Lung (tissue), 11 donors: ENCODE measurements at regions not wholly inside any gene's neighbourhood (a gene's known extent, or its start where the extent isn't known, plus 50 kb on each side); places are given as distances from the start of the nearest gene placed in this dataset.
A peak's percentile ranks its signal among the peaks of the same experiment; 100 is the strongest.

Experiments
- ATAC-seq: fragments of 200-7000 bp; cut with Tn5 transposase; one replicate; pipeline ENCODE4 v1.9.1; 2020; ENCODE audit warnings: moderate number of reproducible peaks; ENCODE audit not compliant: insufficient read depth, low FRiP score
- DNase-seq, 3 donors: peaks; one replicate each; pipeline ENCODE4 v3.0.0-alpha.2; 2013 to 2017
- H3K27ac ChIP-seq, 2 donors: one replicate each; pipeline ENCODE4 v1.5.1; 2013; ENCODE audit warnings: mild to moderate bottlenecking in 2 of 2, moderate library complexity in 2 of 2, control low read depth in 1 of 2, inconsistent platforms in 1 of 2, low read depth in 1 of 2, low read length in 1 of 2
- H3K27me3 ChIP-seq, 3 donors: one replicate each; pipeline ENCODE4 v1.5.1; 2013; ENCODE audit warnings: low read length in 2 of 3; ENCODE audit not compliant: control insufficient read depth in 3 of 3, insufficient read depth in 3 of 3
- H3K36me3 ChIP-seq, 4 donors: one replicate each; pipeline ENCODE4 v1.5.1; 2013; ENCODE audit warnings: low read length in 4 of 4, mild to moderate bottlenecking in 1 of 4, moderate library complexity in 1 of 4; ENCODE audit not compliant: control insufficient read depth in 4 of 4, insufficient read depth in 4 of 4
- H3K4me1 ChIP-seq, 5 donors: one replicate each; pipeline ENCODE4 v1.5.1; 2013; ENCODE audit warnings: low read length in 5 of 5, mild to moderate bottlenecking in 2 of 5, moderate library complexity in 1 of 5; ENCODE audit not compliant: control insufficient read depth in 5 of 5, insufficient read depth in 5 of 5
- H3K4me3 ChIP-seq: one replicate; pipeline ENCODE4 v1.5.1; 2013; ENCODE audit warnings: mild to moderate bottlenecking, control low read depth, moderate library complexity
- H3K9ac ChIP-seq, 2 donors: one replicate each; pipeline ENCODE4 v1.5.1; 2013; ENCODE audit warnings: low read length in 2 of 2, control low read depth in 1 of 2; ENCODE audit not compliant: insufficient read depth in 1 of 2
- H3K9me3 ChIP-seq, 4 donors: one replicate each; pipeline ENCODE4 v1.5.1; 2013; ENCODE audit warnings: low read length in 3 of 4, mild to moderate bottlenecking in 1 of 4, moderate library complexity in 1 of 4; ENCODE audit not compliant: control insufficient read depth in 4 of 4, insufficient read depth in 3 of 4
- CTCF ChIP-seq: IDR thresholded peaks from 2 replicates; pipeline ENCODE4 v1.5.1; 2012; ENCODE audit warnings: mild to moderate bottlenecking; ENCODE audit errors: control extremely low read depth, extremely low read depth
- WGBS, 2 donors: extraction: QIAGEN DNeasy Blood & Tissue Kit; methylation state at CpG; one replicate each; pipeline ENCODE4 v1.1.7; 2013; 5-methylcytosine and 5-hydroxymethylcytosine counted together
- donor health status: control.
- donor health status: control.
- donor health status: Bipolar disorder and iron deficiency.
- donor health status: healthy.
- donor health status: DM: yes; HTN: yes; CAD: no.

- H3K27ac ChIP-seq = no peak overlapping the region
- DNase-seq (no peak), ATAC-seq (no peak)
- no peak overlapping the region for H3K4me3 ChIP-seq
- TF ChIP-seq CTCF = no peak
- no peaks in the 10 kb centered on the region for H3K36me3 ChIP-seq
- WGBS, 2 donors = 82 to 86% methylated on average over 17 to 18 of the region's 18 CpGs
- H3K9me3 ChIP-seq = peaks cover 0 to 2% (median 0%) of the 10 kb centered on the region in 4 donors
- no peak overlapping the region for H3K9ac ChIP-seq
- no peaks in the 10 kb centered on the region for H3K27me3 ChIP-seq
- peaks cover 0 to 27% (median 0%) of the 10 kb centered on the region in 5 donors for H3K4me1 ChIP-seq
Observed at GRCh38 chr2:15807418-15808203, 132.7 kb upstream of the MYCN start.

GRCh38 chr2:15808204-15808910 is 132.0 kb upstream of the MYCN start:
- no peak overlapping the region for H3K9ac ChIP-seq
- H3K27ac ChIP-seq = no peak overlapping the region
- peaks cover 0 to 2% (median 0%) of the 10 kb centered on the region in 4 donors for H3K9me3 ChIP-seq
- no peak for ATAC-seq
- WGBS, 2 donors = 76 to 81% methylated on average over 28 of the region's 28 CpGs
- peak; percentile 41 to 56 (median 44) for DNase-seq
- H3K36me3 ChIP-seq = no peaks in the 10 kb centered on the region
- H3K4me1 ChIP-seq = peaks cover 0 to 27% (median 0%) of the 10 kb centered on the region in 5 donors
- no peak overlapping the region for H3K4me3 ChIP-seq
- no peaks in the 10 kb centered on the region for H3K27me3 ChIP-seq
- no peak for TF ChIP-seq CTCF

- Histone ChIP-seq H3K9ac (no peak overlapping the region), H3K27ac (no peak overlapping the region), H3K9me3 (peaks cover 0 to 2% (median 0%) of the 10 kb centered on the region in 4 donors), H3K4me1 (peaks cover 0 to 27% (median 0%) of the 10 kb centered on the region in 5 donors), H3K27me3 (no peaks in the 10 kb centered on the region), H3K4me3 (no peak overlapping the region), H3K36me3 (no peaks in the 10 kb centered on the region)
- ATAC-seq = no peak
- 40 to 57% methylated on average over 8 of the region's 8 CpGs for WGBS, 2 donors
- peak; percentile 55 to 67 (median 64) for DNase-seq
- no peak for TF ChIP-seq CTCF
Observed at GRCh38 chr2:15808944-15809343, 131.4 kb upstream of the MYCN start.
